ENCODE measurements at regions not wholly inside any gene's neighbourhood (a gene's known extent, or its start where the extent isn't known, plus 50 kb on each side); places are given as distances from the start of the nearest gene placed in this dataset.

GRCh38 chr6:43951756-43952675 lies 175.2 kb downstream of the MRPL14 start (continued):
- TF ChIP-seq, protein P1, sequence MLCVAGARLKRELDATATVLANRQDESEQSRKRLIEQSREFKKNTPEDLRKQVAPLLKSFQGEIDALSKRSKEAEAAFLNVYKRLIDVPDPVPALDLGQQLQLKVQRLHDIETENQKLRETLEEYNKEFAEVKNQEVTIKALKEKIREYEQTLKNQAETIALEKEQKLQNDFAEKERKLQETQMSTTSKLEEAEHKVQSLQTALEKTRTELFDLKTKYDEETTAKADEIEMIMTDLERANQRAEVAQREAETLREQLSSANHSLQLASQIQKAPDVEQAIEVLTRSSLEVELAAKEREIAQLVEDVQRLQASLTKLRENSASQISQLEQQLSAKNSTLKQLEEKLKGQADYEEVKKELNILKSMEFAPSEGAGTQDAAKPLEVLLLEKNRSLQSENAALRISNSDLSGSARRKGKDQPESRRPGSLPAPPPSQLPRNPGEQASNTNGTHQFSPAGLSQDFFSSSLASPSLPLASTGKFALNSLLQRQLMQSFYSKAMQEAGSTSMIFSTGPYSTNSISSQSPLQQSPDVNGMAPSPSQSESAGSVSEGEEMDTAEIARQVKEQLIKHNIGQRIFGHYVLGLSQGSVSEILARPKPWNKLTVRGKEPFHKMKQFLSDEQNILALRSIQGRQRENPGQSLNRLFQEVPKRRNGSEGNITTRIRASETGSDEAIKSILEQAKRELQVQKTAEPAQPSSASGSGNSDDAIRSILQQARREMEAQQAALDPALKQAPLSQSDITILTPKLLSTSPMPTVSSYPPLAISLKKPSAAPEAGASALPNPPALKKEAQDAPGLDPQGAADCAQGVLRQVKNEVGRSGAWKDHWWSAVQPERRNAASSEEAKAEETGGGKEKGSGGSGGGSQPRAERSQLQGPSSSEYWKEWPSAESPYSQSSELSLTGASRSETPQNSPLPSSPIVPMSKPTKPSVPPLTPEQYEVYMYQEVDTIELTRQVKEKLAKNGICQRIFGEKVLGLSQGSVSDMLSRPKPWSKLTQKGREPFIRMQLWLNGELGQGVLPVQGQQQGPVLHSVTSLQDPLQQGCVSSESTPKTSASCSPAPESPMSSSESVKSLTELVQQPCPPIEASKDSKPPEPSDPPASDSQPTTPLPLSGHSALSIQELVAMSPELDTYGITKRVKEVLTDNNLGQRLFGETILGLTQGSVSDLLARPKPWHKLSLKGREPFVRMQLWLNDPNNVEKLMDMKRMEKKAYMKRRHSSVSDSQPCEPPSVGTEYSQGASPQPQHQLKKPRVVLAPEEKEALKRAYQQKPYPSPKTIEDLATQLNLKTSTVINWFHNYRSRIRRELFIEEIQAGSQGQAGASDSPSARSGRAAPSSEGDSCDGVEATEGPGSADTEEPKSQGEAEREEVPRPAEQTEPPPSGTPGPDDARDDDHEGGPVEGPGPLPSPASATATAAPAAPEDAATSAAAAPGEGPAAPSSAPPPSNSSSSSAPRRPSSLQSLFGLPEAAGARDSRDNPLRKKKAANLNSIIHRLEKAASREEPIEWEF (CRISPR knock-in tag; IDR thresholded peaks at IDR 0.05) = peak; percentile 67; the same call in 1 of the 2 replicates
- TF ChIP-seq MEF2D (tag; conservative IDR thresholded peaks at IDR 0.05; ENCODE audit: low read depth) (peak; percentile 46; the same call in 1 of the 2 replicates), USF1 (CRISPR knock-in tag; IDR thresholded peaks at IDR 0.05) (0 out of 2 replicates have a peak, but pooled peaks have one; percentile 8), TRIM28 (IDR thresholded peaks at IDR 0.05) (no peak), TAF15 (IDR thresholded peaks at IDR 0.05; ENCODE audit: low read depth, low read length) (no peak), LCOR (CRISPR knock-in tag; IDR thresholded peaks at IDR 0.05) (0 out of 2 replicates have a peak, but pooled peaks have one; percentile 38), RBFOX2 (IDR thresholded peaks at IDR 0.05; ENCODE audit: low read depth, low read length) (0 out of 2 replicates have a peak, but pooled peaks have one; percentile 11), CSDE1 (IDR thresholded peaks at IDR 0.05) (no peak)
- TF ChIP-seq, protein P2, sequence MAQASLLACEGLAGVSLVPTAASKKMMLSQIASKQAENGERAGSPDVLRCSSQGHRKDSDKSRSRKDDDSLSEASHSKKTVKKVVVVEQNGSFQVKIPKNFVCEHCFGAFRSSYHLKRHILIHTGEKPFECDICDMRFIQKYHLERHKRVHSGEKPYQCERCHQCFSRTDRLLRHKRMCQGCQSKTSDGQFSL (CRISPR knock-in tag; IDR thresholded peaks at IDR 0.05) = no peak
- TF ChIP-seq, protein P2 (tag; IDR thresholded peaks at IDR 0.05) = peak in 1 of 2 experiments; percentile 23; a peak in 1 of 4 replicates
- TF ChIP-seq, protein P3, sequence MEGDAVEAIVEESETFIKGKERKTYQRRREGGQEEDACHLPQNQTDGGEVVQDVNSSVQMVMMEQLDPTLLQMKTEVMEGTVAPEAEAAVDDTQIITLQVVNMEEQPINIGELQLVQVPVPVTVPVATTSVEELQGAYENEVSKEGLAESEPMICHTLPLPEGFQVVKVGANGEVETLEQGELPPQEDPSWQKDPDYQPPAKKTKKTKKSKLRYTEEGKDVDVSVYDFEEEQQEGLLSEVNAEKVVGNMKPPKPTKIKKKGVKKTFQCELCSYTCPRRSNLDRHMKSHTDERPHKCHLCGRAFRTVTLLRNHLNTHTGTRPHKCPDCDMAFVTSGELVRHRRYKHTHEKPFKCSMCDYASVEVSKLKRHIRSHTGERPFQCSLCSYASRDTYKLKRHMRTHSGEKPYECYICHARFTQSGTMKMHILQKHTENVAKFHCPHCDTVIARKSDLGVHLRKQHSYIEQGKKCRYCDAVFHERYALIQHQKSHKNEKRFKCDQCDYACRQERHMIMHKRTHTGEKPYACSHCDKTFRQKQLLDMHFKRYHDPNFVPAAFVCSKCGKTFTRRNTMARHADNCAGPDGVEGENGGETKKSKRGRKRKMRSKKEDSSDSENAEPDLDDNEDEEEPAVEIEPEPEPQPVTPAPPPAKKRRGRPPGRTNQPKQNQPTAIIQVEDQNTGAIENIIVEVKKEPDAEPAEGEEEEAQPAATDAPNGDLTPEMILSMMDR (IDR thresholded peaks at IDR 0.05 in 2 of 3, conservative IDR thresholded peaks at IDR 0.05 in 1 of 3; ENCODE audit: insufficient read depth in 2 of 3, low read depth in 1 of 3, low read length in 3 of 3) = peak in 2 of 3 experiments; percentile 14 to 45; a peak in 3 of 6 replicates
- TF ChIP-seq, protein P4, sequence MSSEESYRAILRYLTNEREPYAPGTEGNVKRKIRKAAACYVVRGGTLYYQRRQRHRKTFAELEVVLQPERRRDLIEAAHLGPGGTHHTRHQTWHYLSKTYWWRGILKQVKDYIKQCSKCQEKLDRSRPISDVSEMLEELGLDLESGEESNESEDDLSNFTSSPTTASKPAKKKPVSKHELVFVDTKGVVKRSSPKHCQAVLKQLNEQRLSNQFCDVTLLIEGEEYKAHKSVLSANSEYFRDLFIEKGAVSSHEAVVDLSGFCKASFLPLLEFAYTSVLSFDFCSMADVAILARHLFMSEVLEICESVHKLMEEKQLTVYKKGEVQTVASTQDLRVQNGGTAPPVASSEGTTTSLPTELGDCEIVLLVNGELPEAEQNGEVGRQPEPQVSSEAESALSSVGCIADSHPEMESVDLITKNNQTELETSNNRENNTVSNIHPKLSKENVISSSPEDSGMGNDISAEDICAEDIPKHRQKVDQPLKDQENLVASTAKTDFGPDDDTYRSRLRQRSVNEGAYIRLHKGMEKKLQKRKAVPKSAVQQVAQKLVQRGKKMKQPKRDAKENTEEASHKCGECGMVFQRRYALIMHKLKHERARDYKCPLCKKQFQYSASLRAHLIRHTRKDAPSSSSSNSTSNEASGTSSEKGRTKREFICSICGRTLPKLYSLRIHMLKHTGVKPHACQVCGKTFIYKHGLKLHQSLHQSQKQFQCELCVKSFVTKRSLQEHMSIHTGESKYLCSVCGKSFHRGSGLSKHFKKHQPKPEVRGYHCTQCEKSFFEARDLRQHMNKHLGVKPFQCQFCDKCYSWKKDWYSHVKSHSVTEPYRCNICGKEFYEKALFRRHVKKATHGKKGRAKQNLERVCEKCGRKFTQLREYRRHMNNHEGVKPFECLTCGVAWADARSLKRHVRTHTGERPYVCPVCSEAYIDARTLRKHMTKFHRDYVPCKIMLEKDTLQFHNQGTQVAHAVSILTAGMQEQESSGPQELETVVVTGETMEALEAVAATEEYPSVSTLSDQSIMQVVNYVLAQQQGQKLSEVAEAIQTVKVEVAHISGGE (CRISPR knock-in tag; IDR thresholded peaks at IDR 0.05) = 0 out of 6 replicates have a peak, but pooled peaks of 1 of the 3 experiments have one; percentile 29

Measured in K562 (cell line).